Hippocampal formation (tissue), 2 donors: ENCODE measurements at regions not wholly inside any gene's neighbourhood (a gene's known extent, or its start where the extent isn't known, plus 50 kb on each side); places are given as distances from the start of the nearest gene placed in this dataset.

Source experiments
- DNase-seq, 2 donors: peaks; one replicate each; lab custom pipeline; 2025; lab: John Stamatoyannopoulos, UW

DNA sequence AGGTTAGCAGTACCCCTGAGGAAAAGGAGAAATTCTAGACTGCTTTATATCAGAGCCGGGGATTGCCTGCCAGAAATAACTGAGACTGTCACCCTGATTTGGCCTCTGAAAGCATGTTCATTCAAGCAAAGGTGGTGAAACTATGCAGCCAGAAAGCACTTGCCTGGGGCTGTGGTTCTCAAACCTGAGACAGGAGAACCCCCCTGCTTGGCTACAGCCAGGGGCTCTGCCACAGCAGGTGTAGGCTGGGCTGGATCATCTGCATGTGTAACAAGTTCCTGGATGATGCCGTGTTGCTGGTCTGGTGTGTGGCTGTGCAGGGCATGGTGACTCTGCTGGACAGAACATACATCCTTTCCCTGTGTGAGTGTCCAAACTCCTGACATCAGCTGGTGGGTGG, 157.8 kb downstream of the NXNL2 start:
- DNase-seq = no peak

DNA sequence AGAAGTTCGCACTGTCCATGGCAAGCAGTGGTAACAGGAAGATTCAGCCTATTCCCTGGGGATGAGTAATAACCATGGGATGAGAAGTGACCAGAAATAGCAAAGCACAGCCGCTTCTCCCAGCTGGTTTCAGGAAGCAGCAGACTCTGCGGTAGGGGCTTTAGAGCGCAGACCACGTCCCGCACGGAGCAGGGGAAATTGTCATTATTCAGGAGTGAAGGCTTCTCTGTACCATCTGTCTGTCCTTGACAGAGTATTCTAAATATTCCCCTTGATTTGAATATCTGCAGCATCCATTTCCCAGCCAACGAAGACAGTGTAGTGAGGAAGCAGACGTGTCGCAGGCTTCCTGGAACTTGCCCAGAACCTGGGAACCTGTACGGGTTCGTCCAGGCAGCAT, 159.6 kb downstream of the NXNL2 start:
- no peak for DNase-seq

DNA sequence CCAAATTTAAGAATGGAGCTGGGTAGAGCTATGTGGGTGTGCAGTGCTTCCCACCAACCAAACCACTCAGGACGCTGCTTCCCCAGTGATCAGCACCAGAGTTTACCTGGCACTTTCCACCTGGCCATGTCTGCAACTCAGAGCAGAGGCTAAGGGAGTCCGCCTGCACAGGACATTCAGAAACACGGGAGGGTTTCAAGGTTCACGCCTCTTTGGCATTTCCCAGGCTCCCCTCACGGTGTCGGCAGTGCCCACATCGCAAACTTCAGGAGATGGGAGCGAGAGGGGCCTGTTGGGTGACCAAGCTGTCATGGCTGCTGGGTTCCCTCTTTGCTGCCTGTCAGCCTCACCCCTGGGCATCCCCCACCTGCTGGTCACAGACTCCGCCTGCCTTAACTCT, 161.5 kb downstream of the NXNL2 start:
- DNase-seq = no peak

DNA sequence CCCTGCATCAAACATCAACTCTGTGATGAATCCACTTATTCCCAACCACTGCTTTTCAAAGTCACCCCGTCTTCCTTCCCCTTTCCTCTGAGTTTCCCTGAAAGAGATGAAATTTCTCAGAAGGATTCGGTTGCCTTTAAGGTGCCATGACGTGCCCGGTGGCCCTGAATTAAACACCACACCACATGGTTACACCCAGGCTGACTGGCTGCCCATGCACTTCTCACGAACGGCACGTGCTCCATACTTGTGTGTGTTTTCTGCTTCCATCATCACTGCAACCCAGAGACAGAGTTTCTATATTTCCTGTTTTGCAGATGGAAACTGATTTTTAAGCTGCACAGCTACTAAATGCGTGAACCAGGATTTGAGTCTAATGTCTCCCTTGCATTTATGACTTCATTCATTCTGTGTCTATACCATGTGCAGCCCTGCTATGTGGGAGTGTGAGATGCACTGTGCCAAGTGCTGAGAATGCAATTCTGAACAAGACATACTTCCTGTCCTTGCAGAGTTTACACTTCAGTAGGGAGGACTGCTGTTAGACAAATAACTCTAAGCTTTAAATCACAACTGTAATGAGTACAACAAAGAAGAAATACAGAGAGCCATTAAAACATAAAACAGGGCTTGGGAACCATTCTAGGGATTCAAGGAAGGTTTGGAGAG, 162.9 kb downstream of the NXNL2 start:
- no peak for DNase-seq

DNA sequence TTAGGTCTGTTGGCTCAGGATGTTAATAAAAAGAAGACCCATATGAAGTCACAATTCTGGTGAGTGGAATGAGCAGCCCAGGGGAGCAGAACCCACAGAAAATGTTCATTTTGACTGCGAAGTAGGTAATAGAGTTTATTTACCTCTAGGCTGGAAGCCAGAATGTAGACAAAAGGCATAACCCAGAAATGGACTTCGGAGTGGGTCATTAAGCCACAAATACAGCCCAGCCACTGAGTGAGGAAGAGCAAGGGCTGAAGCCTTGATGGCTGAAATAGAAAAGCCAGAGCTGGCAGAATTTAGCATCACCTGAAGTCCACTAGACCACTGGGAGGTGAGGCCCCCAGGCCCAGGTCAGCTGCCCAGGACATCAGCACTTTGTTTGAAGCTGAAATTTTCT, 168.0 kb downstream of the NXNL2 start:
- no peak for DNase-seq

DNA sequence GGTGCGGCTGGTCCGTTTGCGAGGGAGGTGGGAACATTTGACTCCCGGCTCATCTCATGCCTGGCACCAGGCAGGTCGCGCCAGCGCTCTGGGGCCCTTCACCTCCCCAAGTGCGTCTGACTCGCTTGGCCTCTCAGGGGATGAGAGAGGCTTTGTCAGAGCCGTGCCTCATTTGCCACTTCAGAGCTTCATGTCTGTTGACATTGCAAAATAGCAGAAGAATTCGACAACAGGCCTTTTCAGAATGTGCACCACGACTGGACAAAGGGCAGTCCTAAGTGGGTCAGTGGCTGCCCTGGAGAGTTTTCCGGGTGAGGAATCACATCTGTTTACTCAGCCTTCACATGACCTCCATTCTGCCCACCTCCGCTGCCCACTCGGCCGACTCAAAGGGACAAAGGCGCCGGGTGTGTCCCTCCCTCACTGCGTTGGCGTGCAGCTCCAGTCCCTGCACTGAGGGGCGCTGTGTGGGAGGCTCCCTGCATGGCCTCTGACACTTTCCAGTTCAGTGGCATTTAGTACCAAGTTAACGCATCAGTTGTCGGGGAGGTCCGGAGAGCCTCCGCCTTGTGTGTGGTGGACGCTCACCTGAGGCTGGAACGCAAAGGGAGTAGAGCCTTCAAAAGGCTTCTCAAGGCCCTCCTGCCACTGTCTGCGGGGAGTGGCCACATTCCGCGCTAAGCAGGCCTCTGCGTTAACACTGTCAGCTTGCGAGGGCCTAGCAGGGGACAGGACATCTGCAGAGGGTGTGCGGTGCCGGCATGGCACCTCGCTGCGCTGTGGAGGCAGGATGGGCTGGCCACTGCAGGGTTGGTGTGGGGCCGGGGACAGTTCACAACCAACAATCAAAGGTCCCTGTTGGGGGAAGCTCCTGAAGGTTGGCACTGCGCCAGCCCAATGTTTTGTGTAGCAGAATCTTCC, 171.5 kb downstream of the NXNL2 start:
- no peak for DNase-seq

DNA sequence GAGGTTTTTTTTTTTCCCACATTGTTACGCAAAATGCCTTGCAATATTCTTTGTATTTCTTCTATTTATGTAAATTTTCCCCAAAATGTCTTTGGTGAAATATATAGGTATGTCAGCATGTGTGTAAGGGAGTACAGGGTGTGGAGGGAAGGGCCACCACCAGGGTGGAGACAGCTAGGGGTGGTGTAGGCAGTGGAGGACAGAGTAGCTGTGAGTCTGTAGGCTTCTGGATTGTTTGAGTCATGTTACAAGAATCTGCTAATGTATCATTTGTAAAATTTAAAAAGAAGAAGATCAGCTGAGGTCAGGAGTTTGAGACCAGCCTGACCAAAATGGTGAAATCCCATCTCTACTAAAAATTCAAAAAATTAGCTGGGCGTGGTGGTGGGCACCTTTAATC, 175.5 kb downstream of the NXNL2 start:
- DNase-seq = no peak

DNA sequence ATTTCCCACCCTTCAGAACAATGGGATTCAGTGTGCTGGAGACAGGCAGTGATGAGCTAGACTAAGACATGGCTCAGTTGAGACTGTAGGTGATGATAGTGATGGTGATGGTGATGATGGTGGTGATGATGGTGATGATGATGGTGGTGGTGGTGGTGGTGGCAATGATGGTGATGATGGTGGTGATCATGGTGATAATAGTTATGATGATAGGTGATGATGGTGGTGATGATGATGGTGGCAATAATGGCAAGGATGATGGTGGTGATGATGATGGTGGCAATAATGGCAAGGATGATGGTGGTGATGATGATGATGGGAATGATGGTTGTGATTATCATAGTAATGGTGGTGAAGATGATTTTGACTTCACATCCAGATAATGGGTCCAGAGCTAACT, 176.7 kb downstream of the NXNL2 start:
- no peak for DNase-seq

DNA sequence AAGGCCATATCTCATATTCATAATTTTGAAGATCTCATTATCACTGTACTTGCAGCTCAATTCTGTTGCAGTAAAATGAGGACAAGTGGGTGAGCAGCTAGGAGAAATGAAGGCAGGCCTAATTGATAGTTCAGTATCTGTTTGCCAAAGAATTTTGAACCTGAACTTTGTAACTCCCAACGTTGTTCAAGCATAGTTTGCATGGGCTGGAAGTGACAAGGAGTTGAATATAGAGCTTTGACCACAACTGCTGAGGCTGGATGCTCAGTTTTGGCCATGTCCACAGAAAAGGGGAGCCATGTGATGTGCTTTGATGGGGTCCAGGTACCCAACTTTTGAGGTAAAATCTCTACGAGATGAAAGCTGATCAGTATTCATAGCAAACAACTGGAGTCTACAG, 177.5 kb downstream of the NXNL2 start:
- DNase-seq = no peak

DNA sequence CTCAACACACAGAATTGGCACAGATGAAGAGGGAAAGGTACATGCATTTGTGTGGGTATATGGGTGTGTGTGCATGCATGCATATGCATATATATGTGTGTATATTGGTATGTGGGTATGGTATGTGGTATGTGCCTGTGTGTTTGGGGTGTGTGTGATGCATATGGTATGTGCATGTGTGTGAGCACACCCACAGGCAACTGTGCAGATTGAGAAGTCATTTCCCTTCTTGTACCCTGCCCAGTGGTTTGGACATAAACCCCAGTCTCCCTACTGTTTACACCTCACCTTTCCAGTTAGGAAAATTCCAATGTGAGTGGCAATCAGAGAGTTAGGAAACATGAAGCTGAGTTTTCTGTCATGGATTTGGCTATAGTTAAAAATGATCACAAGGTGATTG, 178.0 kb downstream of the NXNL2 start:
- no peak for DNase-seq

DNA sequence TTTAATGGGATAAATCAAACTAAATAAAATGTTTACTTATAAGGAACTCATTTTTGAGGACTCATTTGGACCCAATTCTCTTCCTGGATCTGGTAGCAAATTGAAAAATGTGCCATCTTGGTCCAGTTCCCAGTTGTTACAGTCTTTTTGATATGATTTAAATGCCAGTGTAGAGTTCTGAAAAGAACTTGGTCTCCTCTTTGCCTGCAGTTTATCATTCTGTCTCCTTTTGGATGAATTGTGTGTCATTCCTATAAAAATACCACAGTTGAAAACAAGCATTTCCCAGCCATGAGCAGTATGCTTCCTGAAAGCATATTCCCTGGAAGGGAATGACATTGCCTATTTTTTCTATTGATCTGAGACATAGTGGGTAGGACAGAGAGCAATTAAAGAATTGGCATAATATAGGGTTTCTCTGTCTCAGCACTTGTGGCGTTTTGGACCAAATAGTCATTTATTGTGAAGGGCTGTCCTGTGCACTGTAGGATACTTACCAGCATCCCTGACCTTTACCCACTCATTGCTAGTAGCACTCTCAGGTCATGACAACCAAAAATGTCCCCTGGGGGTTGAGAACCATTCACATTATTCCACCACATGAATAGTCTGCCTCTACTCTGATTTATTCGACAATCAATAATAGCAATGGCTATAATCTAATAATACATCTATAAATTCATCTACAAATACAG, 181.8 kb downstream of the NXNL2 start:
- DNase-seq = no peak

DNA sequence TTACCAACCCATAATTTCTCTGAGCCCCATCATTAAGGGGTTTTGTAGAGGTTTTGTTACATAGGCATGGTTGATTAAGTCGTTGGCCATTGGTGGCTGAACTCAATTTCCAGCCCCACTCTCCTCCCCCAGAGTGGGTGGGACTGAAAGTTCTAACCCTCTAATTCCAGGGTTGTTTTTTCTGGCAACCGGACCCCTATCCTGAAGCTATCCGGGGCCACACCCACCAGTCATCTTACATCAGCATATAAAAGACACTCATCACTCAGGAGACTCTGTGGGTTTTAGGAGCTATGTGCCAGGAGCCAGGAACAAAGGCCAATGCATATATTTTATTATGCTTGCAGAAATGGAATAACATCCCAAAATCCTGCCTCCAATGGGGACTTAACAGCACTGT, 186.0 kb downstream of the NXNL2 start:
- no peak for DNase-seq

DNA sequence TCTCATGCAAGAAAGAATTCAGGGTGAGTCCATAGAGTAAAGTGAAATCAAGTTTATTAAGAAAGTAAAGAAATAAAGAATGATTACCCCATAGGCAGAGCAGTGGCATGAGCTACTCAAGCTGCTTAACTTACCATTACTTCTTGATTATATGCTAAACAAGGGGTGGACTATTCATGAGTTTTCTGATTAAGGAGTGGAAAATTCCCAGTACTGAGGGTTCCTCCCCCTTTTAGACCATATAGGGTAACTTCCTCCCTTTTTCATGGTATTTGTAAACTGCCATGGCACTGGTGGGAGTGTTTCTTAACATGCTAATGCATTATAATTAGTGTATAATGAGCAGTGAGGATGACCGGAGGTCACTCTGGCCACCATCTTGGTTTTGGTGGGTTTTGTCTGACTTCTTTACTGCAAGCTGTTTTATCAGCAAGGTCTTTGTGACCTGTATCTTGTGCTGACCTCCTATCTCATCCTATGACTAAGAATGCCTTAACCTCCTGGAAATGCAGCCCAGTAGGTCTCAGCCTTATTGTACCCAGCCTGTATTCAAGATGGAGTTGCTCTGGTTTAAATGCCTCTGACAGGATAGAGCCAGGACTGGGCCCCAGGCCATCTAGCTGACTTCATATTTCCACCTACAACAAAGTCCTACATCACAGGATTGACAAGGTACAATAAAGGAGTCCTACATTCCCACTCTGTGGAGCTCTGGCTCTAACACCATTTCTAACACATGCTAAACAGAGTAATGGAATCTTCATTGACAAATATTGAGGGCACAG, 186.7 kb downstream of the NXNL2 start:
- DNase-seq = no peak

DNA sequence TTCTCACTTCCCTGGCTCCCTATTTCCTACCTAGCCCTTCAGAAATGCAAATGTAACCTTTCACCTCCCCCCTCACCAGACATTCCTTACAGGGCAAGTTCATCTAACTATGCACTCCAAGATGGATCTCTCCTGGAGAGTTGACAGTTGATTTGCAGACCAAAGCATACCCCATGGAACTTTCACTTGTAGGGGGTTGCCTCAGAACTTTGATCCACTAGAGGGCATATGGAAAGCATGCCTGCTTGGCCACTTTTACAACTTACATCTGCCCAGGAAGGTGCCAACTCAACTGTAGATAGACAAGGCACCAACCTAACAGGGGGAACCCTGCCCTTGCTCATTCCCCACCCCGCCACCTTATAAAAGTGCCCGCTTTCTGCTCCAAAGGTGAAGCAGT, 187.8 kb downstream of the NXNL2 start:
- DNase-seq = no peak

DNA sequence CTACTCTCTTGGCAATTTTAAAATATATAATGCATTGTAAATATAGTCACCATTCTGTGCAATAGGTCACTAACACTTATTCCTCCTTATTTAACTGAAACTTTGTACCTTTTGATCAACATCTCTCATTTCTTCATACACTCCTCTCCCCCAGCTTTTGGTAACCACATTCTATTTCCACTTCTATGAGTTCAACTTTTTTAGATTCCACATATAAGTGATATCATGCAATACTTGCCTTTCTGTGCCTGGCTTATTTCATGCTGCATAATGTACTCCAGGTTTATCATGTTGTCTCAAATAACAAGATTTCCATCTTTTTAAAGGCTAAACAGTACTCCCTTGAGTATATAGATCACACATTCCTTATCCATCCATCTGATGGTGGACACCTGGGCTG, 188.8 kb downstream of the NXNL2 start:
- no peak for DNase-seq

DNA sequence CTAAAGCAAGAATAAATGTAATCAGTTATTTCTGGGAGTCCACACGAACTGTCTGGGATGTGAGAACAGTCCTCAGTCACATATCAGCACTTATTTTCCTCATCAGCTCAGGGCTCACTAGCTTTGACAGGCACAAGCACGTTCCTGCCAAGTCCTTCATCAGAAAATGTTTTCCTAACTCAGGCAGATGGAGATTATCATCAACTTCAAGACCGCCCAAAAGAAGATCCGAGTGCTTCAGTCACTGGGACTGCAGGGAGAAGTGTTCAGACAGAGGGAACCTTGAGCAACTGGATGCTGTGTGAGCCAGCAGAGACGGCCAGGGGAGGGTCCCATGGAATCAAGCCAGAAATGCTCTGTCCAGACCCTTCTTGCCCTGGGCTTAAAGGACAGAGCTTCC, 189.4 kb downstream of the NXNL2 start:
- no peak for DNase-seq

DNA sequence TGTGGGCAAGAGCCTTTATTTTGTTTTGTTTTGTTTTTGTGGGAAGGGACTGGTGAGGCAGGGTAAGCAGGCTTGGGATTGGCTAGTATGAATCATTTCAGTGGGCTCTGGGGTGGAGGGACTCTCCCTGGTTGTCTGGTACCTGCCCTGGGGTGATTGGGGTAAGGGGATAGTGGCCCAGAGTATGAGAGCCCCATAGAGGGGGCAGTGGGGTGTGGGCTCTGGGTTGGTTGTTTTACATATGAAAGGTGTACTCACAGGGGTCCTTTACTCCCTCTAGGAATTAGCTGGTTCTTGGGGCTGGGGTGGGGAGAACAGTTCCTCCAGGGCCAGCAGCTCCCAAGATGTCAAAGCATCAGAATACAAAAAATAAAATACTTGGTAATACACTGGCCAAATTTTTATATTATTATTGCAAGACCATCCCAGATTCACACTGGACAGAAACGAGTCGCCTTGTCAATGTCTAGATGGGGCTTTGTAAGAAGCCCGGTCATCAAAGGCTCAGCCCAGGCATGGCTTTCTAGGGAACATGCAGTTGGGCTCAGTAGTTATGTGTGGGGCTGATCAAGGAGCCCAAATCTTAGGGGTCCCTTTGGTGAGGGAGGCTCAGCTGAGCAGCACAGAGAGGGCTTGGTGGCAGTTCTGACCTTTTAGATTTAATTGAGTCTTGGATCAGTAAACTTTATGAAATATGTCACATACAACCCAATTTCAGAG, 190.5 kb downstream of the NXNL2 start:
- DNase-seq = no peak

DNA sequence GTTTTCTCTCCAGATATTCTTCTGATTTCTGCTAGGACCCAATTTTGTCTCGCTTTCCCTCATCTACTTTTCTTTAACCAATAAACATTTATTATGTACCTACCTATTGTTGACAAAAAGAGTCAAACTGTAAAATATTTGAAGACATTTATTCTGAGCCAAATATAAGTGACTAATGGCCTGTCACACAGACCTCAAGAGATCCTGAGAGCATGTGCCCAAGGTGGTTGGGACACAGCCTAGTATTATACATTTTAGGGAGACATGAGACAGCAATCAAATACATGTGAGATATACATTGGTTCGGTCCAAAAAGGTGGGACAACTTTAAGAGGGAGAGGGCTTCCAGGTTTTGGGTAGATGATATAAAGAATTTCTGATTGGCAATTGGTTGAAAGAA, 191.8 kb downstream of the NXNL2 start:
- no peak for DNase-seq

DNA sequence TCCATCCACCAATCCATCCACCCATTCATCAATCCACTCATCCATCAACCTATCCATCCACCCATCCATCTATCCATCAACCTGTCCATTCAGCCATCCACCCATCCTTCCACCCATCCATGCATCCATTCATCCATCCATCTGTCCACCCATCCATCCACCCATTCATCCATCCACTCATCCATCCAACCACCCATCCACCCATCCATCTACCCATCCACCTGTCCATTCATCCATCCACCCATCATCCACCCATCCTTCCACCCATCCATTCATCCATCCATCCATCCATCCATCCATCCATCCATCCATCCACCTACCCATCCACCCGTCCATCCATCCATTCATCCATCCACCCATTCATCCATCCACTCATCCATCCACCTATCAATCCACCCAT, 195.8 kb downstream of the NXNL2 start:
- no peak for DNase-seq

DNA sequence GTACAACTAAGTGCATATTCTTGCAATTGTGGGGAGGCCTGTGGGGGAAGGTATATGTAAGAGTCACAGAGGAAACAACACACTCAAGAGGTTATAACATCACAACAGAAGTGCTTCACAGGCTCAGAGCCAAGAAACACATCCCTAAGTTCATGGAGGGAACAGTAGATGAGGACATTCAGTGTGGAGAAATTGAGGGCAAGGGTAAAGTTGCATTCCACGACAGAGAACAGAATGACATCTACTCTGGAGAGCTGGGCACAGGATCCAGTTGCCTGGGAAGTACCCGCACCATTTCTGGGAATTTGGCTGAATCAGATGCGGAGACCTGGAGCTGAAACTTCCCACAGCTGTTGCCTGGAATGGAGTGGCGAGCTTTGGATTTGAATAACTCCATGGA, 197.2 kb downstream of the NXNL2 start:
- DNase-seq = peak in 1 of 2 donors; percentile 7

DNA sequence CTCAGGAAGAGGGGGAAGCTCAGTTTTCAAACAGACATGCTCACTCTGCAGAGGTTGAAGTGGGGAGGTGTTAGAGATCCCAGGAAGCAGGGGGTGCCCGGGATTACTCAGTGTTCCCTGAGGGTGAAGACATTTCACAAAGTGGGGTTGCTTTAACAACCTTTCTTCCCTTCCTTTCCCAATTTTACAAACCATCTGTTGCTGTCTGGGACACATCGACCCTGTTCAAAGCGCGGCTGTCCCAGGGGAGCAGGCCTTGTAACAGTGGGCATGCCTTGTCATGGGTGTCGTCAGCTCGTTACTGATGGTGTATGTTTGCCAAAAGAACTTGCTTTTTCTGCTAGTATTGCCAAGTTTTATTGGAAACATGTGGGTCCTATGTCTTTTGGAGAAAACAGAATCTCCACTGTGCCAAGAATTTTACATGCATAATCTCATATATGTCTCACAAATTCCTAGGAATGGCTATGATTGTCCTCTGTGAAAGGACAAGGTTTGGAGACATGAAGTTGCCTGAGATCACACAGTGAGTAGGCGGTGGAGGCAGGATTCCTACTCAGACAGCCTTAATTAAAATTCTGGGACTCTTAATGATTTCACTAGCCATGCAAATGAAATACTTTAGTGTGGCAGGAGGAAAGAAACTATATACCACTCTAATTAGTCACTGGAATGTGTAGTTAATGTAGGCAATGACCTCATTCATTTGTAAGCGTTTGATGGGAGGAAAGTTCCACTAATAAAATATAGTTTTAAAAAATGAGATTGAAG, 198.9 kb downstream of the NXNL2 start:
- DNase-seq = no peak
